ENCODE measurements at regions not wholly inside any gene's neighbourhood (a gene's known extent, or its start where the extent isn't known, plus 50 kb on each side); places are given as distances from the start of the nearest gene placed in this dataset.
"Not testable (repeated sequence)": the region's sequence is repeated elsewhere in the genome, so short reads cannot be mapped to it uniquely, and the experiment has no call there.

GRCh38 chr12:131511803-131512561 is 198.9 kb upstream of the SFSWAP start:
- no peak for DNase-seq (ENCODE audit: low read depth)

- no peak for DNase-seq (ENCODE audit: low read depth)
These were observed 197.3 kb upstream of the SFSWAP start for GRCh38 chr12:131513606-131514005.

GRCh38 chr12:131520553-131520952 is 190.3 kb upstream of the SFSWAP start:
- DNase-seq (ENCODE audit: low read depth): not testable (repeated sequence)

- no peak for DNase-seq (ENCODE audit: low read depth)
These were observed 189.6 kb upstream of the SFSWAP start for GRCh38 chr12:131521326-131521725.

GRCh38 chr12:131525795-131526508 is 184.9 kb upstream of the SFSWAP start:
- no peak for DNase-seq (ENCODE audit: low read depth)

GRCh38 chr12:131527092-131527491 is 183.8 kb upstream of the SFSWAP start:
- no peak for DNase-seq (ENCODE audit: low read depth)

GRCh38 chr12:131527736-131528135 is 183.2 kb upstream of the SFSWAP start:
- DNase-seq (ENCODE audit: low read depth): no peak

- DNase-seq (ENCODE audit: low read depth): no peak
These were observed 182.7 kb upstream of the SFSWAP start for GRCh38 chr12:131528144-131528543.

- DNase-seq (ENCODE audit: low read depth): no peak
These were observed 182.2 kb upstream of the SFSWAP start for GRCh38 chr12:131528667-131529066.

- no peak for DNase-seq (ENCODE audit: low read depth)
These were observed 181.5 kb upstream of the SFSWAP start for GRCh38 chr12:131529196-131530040.

GRCh38 chr12:131530041-131530332 is 180.9 kb upstream of the SFSWAP start:
- DNase-seq (ENCODE audit: low read depth): no peak

- DNase-seq (ENCODE audit: low read depth): no peak
These were observed 180.5 kb upstream of the SFSWAP start for GRCh38 chr12:131530422-131530821.

GRCh38 chr12:131533139-131533538 is 177.8 kb upstream of the SFSWAP start:
- no peak for DNase-seq (ENCODE audit: low read depth)

- DNase-seq (ENCODE audit: low read depth): no peak
These were observed 175.1 kb upstream of the SFSWAP start for GRCh38 chr12:131535779-131536178.

- no peak for DNase-seq (ENCODE audit: low read depth)
These were observed 174.6 kb upstream of the SFSWAP start for GRCh38 chr12:131536337-131536736.

- no peak for DNase-seq (ENCODE audit: low read depth)
These were observed 174.1 kb upstream of the SFSWAP start for GRCh38 chr12:131536766-131537165.

GRCh38 chr12:131537267-131537958 is 173.5 kb upstream of the SFSWAP start:
- DNase-seq (ENCODE audit: low read depth): no peak

GRCh38 chr12:131539381-131539780 is 171.5 kb upstream of the SFSWAP start:
- DNase-seq (ENCODE audit: low read depth): no peak

- no peak for DNase-seq (ENCODE audit: low read depth)
These were observed 170.7 kb upstream of the SFSWAP start for GRCh38 chr12:131540138-131540623.

GRCh38 chr12:131541512-131541911 is 169.4 kb upstream of the SFSWAP start:
- not testable (repeated sequence) for DNase-seq (ENCODE audit: low read depth)

- DNase-seq (ENCODE audit: low read depth): no peak
These were observed 168.5 kb upstream of the SFSWAP start for GRCh38 chr12:131542351-131542750.

GRCh38 chr12:131543040-131543439 is 167.8 kb upstream of the SFSWAP start:
- DNase-seq (ENCODE audit: low read depth): no peak

All from EH (cell line).